GM21825 (cell line): ENCODE measurements at regions not wholly inside any gene's neighbourhood (a gene's known extent, or its start where the extent isn't known, plus 50 kb on each side); places are given as distances from the start of the nearest gene placed in this dataset.

Experiments
- ATAC-seq: cut with Tn5 transposase; IDR thresholded peaks from one replicate; pipeline ENCODE4 v1.9.1; 2021; ENCODE audit warnings: mild to moderate bottlenecking, moderate library complexity; ENCODE audit not compliant: unreplicated experiment

- ATAC-seq, result no peak
Observed at GRCh38 chr18:42184685-42185477, 229.8 kb downstream of the PIK3C3 start.

- no peak for ATAC-seq
Observed at GRCh38 chr18:42185486-42185885, 230.5 kb downstream of the PIK3C3 start.

DNA sequence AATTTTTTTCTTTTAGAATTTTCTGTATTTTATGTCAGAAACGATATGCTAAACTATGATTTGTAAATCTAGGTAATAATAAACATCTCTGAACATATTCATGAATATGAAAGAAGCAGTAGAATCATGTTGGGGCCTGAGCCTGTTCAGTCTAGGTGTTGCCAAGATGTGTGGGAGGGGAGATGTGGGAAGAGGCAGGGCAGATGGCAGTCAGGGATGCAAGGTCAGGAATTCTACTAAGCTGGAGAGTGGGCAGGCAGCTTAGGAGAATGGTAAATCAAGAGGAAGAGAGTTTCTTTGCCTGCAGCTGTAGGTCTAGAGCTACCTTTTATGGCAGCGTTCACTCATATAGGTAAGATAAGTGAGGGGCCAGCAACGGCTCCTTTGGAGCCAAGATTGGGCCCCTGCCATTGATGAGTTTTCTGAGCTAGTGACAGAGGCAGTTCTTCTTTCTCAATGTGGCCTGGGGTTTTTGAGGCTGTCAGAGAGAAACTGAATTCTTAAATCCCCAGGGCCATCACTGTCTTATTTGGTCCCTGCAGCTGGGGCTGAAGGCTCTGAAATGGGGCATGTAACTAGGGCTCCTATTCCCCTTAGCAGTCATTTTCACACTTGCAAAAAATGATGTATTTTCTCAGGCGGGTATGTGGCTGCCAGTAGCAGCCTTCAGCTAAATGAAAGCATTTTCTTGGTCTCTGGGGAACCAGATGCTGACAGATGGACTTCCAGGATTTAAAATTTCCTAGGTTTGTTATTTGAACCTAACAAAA is 232.8 kb downstream of the PIK3C3 start:
- ATAC-seq, result peak; percentile 71

DNA sequence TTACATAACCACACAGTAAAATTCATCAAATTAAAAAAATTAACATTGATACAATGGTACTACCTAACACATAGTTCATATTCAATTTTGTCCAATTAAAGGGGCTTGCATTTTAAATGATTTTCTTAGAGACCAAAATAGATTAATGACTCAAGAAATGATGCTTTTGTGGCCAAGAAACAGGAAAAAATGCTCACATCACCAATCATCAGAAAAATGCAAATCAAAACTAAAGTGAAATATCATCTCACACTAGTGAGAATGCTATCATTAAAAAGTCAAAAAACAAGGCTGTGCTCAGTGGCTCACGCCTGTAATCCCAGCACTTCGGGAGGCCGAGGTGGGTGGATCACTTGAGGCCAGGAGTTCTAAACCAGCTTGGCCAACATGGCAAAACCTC is 235.6 kb downstream of the PIK3C3 start:
- ATAC-seq, result no peak

- no peak for ATAC-seq
Observed at GRCh38 chr18:42192251-42193248, 237.5 kb downstream of the PIK3C3 start.

GRCh38 chr18:42196651-42197050 is 241.6 kb downstream of the PIK3C3 start:
- no peak for ATAC-seq

DNA sequence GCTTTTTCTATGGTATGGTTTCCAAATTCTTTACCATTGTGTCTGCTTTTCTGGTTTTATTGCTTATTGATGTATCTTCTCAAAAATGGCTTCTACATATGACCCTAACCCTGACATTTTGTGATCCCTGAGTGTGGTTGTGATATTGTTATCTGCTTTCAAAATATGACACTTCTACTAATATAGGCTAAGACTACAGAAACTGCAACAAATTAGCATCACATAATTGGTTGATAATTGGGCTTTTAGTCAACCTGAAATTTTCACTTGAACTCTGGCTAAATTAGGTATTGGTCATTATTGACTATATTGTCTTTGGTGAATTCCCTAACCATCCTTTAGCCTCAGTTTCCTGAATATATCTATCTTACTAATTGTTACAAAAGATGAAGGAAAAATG is 246.1 kb downstream of the PIK3C3 start:
- ATAC-seq, result no peak

DNA sequence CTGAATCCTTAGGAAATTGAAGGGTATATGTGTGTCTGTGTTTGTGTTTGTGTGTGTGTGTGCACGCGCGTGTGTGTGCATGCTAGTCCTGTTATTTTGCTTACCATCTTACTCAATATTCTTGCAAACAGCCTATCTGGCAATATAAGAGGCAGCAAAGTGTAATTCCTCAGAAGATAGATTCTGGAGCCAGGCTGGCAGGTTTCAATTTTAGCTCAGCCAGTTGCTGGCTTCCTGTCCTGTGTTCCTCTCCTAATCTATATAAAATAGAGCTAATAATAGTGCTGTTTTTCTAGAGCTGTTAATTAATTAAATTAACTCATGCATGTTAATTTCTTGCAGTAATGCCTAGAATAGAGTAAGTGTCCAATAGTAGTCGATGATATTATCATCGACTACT is 256.2 kb downstream of the PIK3C3 start:
- ATAC-seq, result no peak

- no peak for ATAC-seq
Observed at GRCh38 chr18:42222557-42222956, 267.5 kb downstream of the PIK3C3 start.

DNA sequence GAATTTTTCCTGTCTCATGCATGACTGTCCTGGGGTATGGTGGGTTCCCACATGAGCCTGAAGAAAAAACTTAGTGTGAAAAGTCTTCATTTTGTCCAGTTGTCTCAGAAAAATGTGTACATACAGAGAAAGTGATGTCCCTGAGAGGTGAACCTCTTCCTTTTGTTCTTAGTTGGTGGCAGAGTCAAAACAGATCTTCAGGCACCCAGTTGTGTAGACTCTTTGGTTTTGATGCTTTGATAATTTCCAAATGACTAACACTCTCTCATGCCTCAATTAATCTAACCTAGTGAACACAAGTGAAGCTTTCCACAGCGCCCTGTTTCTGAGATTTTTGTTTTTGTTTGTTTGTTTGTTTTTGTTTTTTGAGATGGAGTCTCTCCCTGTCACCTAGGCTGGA is 273.5 kb downstream of the PIK3C3 start:
- ATAC-seq, result no peak

DNA sequence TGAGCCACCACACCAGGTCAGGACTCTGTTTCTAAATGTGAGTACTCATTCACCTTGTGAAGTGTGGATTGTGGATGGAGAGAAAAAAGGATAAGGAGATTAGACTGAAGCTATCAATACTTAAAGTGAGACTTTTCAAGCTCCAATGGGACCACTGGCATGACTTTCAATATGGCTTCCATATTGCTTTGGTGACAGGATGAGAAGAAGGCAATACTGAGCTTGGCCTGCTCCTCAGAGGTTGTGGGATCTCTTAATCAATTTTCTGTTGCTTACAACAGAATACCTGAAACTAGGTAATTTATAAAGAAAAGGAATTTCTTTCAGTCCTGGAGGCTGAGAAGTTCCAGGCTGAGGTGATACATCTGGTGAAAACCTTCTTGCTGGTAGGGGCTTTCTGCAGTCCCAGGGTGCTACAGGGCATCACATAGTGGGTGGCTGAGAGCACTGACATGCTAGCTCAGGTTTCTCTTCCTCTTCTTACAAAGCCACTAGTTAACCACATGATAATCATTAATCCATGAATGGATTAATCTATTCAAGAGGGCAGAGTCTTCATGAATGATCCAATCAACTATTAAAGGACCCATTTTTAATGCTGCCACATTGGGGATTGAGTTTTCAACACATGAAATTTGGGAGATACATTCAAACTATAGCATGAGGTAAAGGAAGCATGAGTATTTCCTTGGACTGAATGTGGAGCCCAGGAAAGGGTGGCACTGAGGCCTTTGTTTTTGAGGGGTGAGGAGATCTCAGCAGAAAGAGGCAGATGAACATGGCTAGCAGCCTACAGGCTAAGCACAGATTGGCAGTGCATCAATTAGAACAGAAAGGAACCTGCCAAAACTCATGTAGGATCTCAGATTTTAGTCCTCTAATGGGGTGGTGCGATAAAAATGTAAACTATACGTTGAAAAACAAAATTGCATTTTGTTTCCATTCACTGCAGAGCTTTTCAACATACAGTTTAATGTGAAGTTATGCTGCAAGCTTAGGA is 274.5 kb downstream of the PIK3C3 start:
- ATAC-seq, result peak; percentile 99

GRCh38 chr18:42230636-42231035 is 275.6 kb downstream of the PIK3C3 start:
- no peak for ATAC-seq

GRCh38 chr18:42231284-42231683 is 276.2 kb downstream of the PIK3C3 start:
- ATAC-seq, result no peak

- no peak for ATAC-seq
Observed at GRCh38 chr18:42231796-42232195, 276.8 kb downstream of the PIK3C3 start.

GRCh38 chr18:42233908-42234307 is 278.9 kb downstream of the PIK3C3 start:
- no peak for ATAC-seq

GRCh38 chr18:42242758-42243157 is 287.7 kb downstream of the PIK3C3 start:
- ATAC-seq, result no peak

DNA sequence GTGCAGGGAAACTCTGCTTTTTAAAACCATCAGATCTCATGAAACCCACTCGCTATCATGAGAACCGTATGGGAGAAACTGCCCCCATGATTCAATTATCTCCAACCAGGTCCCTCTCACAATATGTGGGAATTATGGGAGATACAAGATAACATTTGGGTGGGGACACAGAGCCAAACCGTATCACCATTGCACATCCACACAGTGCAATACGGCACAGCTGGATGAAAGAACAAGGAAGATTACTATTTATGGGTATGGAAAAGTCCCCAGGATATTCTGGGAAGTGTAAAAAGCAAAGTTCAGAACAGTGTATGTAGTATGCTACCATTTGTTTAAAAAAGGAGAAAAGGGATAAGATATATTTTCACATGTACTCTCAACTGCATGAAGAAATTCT is 290.1 kb downstream of the PIK3C3 start:
- ATAC-seq, result no peak

GRCh38 chr18:42255908-42256765 is 301.1 kb downstream of the PIK3C3 start:
- no peak for ATAC-seq
